ENCODE measurements at regions not wholly inside any gene's neighbourhood (a gene's known extent, or its start where the extent isn't known, plus 50 kb on each side); places are given as distances from the start of the nearest gene placed in this dataset.

GRCh38 chr12:84692071-84692470 is 220.5 kb downstream of the SLC6A15 start:
- no peak for TF ChIP-seq CTCF (IDR thresholded peaks at IDR 0.05)
- no peak for TF ChIP-seq POLR2A (IDR thresholded peaks at IDR 0.05)
- TF ChIP-seq EP300 (IDR thresholded peaks at IDR 0.05), result no peak
